ENCODE measurements at regions not wholly inside any gene's neighbourhood (a gene's known extent, or its start where the extent isn't known, plus 50 kb on each side); places are given as distances from the start of the nearest gene placed in this dataset.
"Not testable (repeated sequence)": the region's sequence is repeated elsewhere in the genome, so short reads cannot be mapped to it uniquely, and the experiment has no call there.

DNA sequence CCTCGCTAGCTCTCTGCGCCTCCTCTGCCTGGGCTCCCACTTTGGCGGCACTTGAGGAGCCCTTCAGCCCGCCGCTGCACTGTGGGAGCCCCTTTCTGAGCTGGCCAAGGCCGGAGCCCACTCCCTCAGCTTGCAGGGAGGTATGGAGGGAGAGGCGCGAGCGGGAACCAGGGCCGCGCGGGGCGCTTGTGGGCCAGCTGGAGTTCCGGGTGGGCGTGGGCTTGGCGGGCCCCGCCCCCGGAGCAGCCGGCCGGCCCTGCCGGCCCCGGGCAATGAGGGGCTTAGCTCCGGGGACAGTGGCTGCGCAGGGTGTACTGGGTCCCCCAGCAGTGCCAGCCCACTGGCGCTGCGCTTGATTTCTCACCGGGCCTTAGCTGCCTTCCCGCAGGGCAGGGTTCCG is 203.3 kb upstream of the GRM3 start:
- H4K20me1 ChIP-seq (replicated peaks; ENCODE audit: control insufficient read depth, insufficient read depth, low read length); CTCF ChIA-PET (ENCODE audit: low intra/inter-chr PET ratio); H3K36me3 ChIP-seq (ENCODE audit: control insufficient read depth, insufficient read depth, low read length); H3K27ac ChIP-seq (ENCODE audit: extremely low read depth, low read depth, low read length); FAIRE-seq; POLR2A ChIA-PET; intact Hi-C loops (cut with micrococcal nuclease); H3K79me2 ChIP-seq (ENCODE audit: control insufficient read depth, insufficient read depth, low read length); H3K9me1 ChIP-seq (ENCODE audit: control insufficient read depth, insufficient read depth, low read length); H3K4me3 ChIP-seq; BruUV-seq (replicated peaks); H3K9ac ChIP-seq (ENCODE audit: insufficient read depth in 1 of 2, low read depth in 2 of 2, low read length in 2 of 2); ATAC-seq; in situ Hi-C loops (cut with MboI); H3K27me3 ChIP-seq (ENCODE audit: control insufficient read depth in 2 of 2, insufficient read depth in 2 of 2, low read length in 2 of 2); H3K4me1 ChIP-seq (replicated peaks in 1 of 2; ENCODE audit: control insufficient read depth in 2 of 2, insufficient read depth in 2 of 2, low read length in 2 of 2); H2AFZ ChIP-seq (ENCODE audit: low read depth, low read length); H3K9me3 ChIP-seq (replicated peaks; ENCODE audit: control insufficient read depth, insufficient read depth, low read depth, low read length); H3K4me2 ChIP-seq (ENCODE audit: insufficient read depth, low read length): not testable (repeated sequence)
- 16% methylated on average over 22 of the region's 29 CpGs for WGBS (ENCODE audit: insufficient coverage, low coverage, missing lambda C conversion rate)
- peak in 1 of 4 experiments; percentile 16 for DNase-seq (ENCODE audit: extremely low read depth in 1 of 4, low spot score in 3 of 4)
- TF ChIP-seq POLR2G (IDR thresholded peaks at IDR 0.05; ENCODE audit: low read depth, low read length): 0 out of 2 replicates have a peak, but pooled peaks have one; percentile 28
- TF ChIP-seq RBFOX2 (IDR thresholded peaks at IDR 0.05; ENCODE audit: low read depth, low read length): peak; percentile 43; the same call in 1 of the 2 replicates
- TF ChIP-seq, protein P1, sequence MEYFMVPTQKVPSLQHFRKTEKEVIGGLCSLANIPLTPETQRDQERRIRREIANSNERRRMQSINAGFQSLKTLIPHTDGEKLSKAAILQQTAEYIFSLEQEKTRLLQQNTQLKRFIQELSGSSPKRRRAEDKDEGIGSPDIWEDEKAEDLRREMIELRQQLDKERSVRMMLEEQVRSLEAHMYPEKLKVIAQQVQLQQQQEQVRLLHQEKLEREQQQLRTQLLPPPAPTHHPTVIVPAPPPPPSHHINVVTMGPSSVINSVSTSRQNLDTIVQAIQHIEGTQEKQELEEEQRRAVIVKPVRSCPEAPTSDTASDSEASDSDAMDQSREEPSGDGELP (CRISPR knock-in tag; IDR thresholded peaks at IDR 0.05; ENCODE audit: borderline replicate concordance): peak; percentile 39; the same call in 1 of the 2 replicates
- peak in 1 of 2 experiments; percentile 24 for TF ChIP-seq E2F6 (IDR thresholded peaks at IDR 0.05; ENCODE audit: borderline replicate concordance in 1 of 2, extremely low read depth in 1 of 2, insufficient read depth in 1 of 2, insufficient read length in 1 of 2, low read depth in 1 of 2, low read length in 1 of 2, poor library complexity in 1 of 2, severe bottlenecking in 1 of 2)

All from K562 (cell line).